ENCODE measurements at regions not wholly inside any gene's neighbourhood (a gene's known extent, or its start where the extent isn't known, plus 50 kb on each side); places are given as distances from the start of the nearest gene placed in this dataset.

- no peaks in the 10 kb centered on the region for H3K27me3 ChIP-seq
- intact Hi-C loops (cut with DNase I; ENCODE audit: low total_unique reads) = no loop called here
These were observed 116.7 kb upstream of the GJB6 start for GRCh38 chr13:20348645-20349408.

DNA sequence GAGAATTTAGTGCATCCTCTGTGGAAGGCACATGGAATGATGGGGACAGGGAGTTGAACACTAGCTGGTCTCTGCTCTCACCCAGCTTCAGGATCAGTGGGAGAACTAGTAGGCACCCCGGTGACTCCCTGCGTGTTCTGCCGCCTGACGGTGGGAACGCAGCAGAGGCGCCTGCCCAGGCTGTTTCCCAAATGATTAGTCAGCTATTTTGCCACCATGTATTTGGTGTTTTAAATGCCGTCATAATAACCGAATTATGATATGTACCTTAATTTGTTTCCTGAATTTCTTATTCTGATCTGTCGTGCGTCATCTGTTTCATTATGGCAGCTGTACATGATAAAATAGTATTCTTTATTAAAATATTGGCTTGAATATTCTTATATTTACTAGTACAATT is 115.9 kb upstream of the GJB6 start:
- no peak overlapping the region for H3K4me3 ChIP-seq
- no peaks in the 10 kb centered on the region for H3K36me3 ChIP-seq
- no peak for DNase-seq
- TF ChIP-seq POLR2A (IDR thresholded peaks at IDR 0.05) (no peak), CTCF (IDR thresholded peaks at IDR 0.05) (no peak)
- H3K9me3 ChIP-seq = no peaks in the 10 kb centered on the region
- intact Hi-C loops (cut with DNase I; ENCODE audit: low total_unique reads) = no loop called here
- H3K27me3 ChIP-seq = no peaks in the 10 kb centered on the region
- no peaks in the 10 kb centered on the region for H3K4me1 ChIP-seq
- no peak overlapping the region for H3K27ac ChIP-seq

More at GRCh38 chr13:20348645-20349408, 116.7 kb upstream of the GJB6 start:
- no peak for DNase-seq
- Histone ChIP-seq H3K9me3 (no peaks in the 10 kb centered on the region), H3K27ac (no peak overlapping the region), H3K4me3 (no peak overlapping the region), H3K36me3 (no peaks in the 10 kb centered on the region), H3K4me1 (no peaks in the 10 kb centered on the region)
- TF ChIP-seq POLR2A (IDR thresholded peaks at IDR 0.05) = no peak
- no peak for TF ChIP-seq CTCF (IDR thresholded peaks at IDR 0.05)

DNA sequence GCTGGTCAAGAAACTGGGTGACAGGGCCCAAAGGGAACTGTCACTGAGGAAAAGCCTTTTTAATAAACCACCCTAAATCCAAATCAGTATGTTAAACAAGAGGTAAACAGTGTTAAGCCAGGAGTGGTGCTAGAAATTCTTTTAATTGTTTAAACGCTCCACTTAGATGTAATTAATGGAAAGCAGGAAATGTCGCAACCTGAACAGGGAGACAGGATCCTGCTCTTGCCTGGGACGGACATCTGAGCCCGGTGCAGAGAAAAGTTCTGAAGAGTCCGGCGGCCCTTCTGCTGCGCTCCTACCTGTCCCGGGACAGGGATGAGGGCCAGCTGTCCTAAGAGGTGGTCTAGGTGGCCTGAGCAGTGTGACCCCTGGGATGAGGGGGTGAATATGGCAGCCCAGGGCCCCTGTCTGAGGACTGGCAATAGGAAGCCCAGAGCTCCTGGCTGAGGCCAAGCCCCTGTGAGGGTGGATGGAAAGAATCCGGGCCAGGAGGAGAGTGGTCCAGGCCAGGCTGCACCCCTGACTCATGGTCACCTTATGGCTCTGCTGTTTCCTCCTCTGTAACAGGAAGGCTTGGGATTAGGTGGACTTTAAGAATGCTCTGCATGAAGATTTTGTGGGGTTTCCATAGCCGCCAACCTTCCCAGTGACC is 112.8 kb upstream of the GJB6 start:
- Histone ChIP-seq H3K27me3 (no peaks in the 10 kb centered on the region), H3K9me3 (no peaks in the 10 kb centered on the region), H3K4me1 (no peaks in the 10 kb centered on the region), H3K36me3 (no peaks in the 10 kb centered on the region), H3K4me3 (no peak overlapping the region), H3K27ac (no peak overlapping the region)
- no peak for TF ChIP-seq POLR2A (IDR thresholded peaks at IDR 0.05)
- no peak for TF ChIP-seq CTCF (IDR thresholded peaks at IDR 0.05)
- DNase-seq = no peak
- intact Hi-C loops (cut with DNase I; ENCODE audit: low total_unique reads) = no loop called here

GRCh38 chr13:20342311-20342710 is 110.2 kb upstream of the GJB6 start:
- Histone ChIP-seq H3K9me3 (no peaks in the 10 kb centered on the region), H3K36me3 (no peaks in the 10 kb centered on the region), H3K27ac (no peak overlapping the region), H3K4me3 (no peak overlapping the region), H3K27me3 (no peaks in the 10 kb centered on the region), H3K4me1 (no peaks in the 10 kb centered on the region)
- intact Hi-C loops (cut with DNase I; ENCODE audit: low total_unique reads) = no loop called here
- no peak for TF ChIP-seq POLR2A (IDR thresholded peaks at IDR 0.05)
- no peak for DNase-seq

- no peaks in the 10 kb centered on the region for H3K27me3 ChIP-seq
- H3K9me3 ChIP-seq = no peaks in the 10 kb centered on the region
- no peaks in the 10 kb centered on the region for H3K36me3 ChIP-seq
- H3K4me3 ChIP-seq = no peak overlapping the region
- no peaks in the 10 kb centered on the region for H3K4me1 ChIP-seq
- TF ChIP-seq CTCF (IDR thresholded peaks at IDR 0.05) = no peak
- TF ChIP-seq POLR2A (IDR thresholded peaks at IDR 0.05) = no peak
- no peak overlapping the region for H3K27ac ChIP-seq
- intact Hi-C loops (cut with DNase I; ENCODE audit: low total_unique reads) = no loop called here
- peak in 1 of 2 donors; percentile 32 for DNase-seq
These were observed 108.6 kb upstream of the GJB6 start for GRCh38 chr13:20340759-20341171.

Measured in uterus (tissue), 3 donors.